DND-41 (cell line): ENCODE measurements at regions not wholly inside any gene's neighbourhood (a gene's known extent, or its start where the extent isn't known, plus 50 kb on each side); places are given as distances from the start of the nearest gene placed in this dataset.

Source experiments
- ATAC-seq: fragments of 200-7000 bp; cut with Tn5 transposase; 3 replicates; pipeline ENCODE4 v1.9.1; 2021; ENCODE audit warnings: low read depth; ENCODE audit not compliant: insufficient read depth
- DNase-seq: peaks from one replicate; pipeline ENCODE4 v3.0.0-alpha.2; 2020
- H2AFZ ChIP-seq: 2 replicates; pipeline ENCODE4 v1.6.0; 2012; ENCODE audit warnings: low read depth, low read length
- H3K27ac ChIP-seq: 2 replicates; pipeline ENCODE4 v1.5.1; 2012; ENCODE audit warnings: low read length, inconsistent platforms
- H3K27me3 ChIP-seq: fragments of 200-600 bp; sonication (generic); 2 replicates; pipeline ENCODE4 v1.6.0; 2012; ENCODE audit warnings: low read length, mild to moderate bottlenecking, inconsistent platforms; ENCODE audit not compliant: insufficient read depth, poor library complexity
- H3K36me3 ChIP-seq: 2 replicates; pipeline ENCODE4 v1.5.1; 2012; ENCODE audit warnings: low read length, inconsistent platforms; ENCODE audit not compliant: insufficient read depth
- H3K4me1 ChIP-seq: 2 replicates; pipeline ENCODE4 v1.5.1; 2012; ENCODE audit warnings: mild to moderate bottlenecking, low read length; ENCODE audit not compliant: insufficient read depth
- H3K4me2 ChIP-seq: 2 replicates; pipeline ENCODE4 v1.6.0; 2012; ENCODE audit warnings: mild to moderate bottlenecking, moderate library complexity, low read length, inconsistent platforms; ENCODE audit not compliant: insufficient read depth
- H3K4me3 ChIP-seq, 2 experiments: fragments of 200-600 bp in 1 of 2; shearing (Covaris generic) in 1 of 2; 2 replicates each; pipeline ENCODE4 v1.5.1; 2012 to 2016; ENCODE audit warnings: inconsistent platforms in 2 of 2, low read length in 2 of 2, mild to moderate bottlenecking in 2 of 2, low read depth in 1 of 2, moderate library complexity in 1 of 2
- H3K79me2 ChIP-seq: 2 replicates; pipeline ENCODE4 v1.6.0; 2012; ENCODE audit warnings: low read length, inconsistent platforms; ENCODE audit not compliant: insufficient read depth
- H3K9ac ChIP-seq: 2 replicates; pipeline ENCODE4 v1.6.0; 2012; ENCODE audit warnings: low read depth, mild to moderate bottlenecking, inconsistent platforms, low read length, moderate library complexity
- H3K9me3 ChIP-seq: 2 replicates; pipeline ENCODE4 v1.5.1; 2012; ENCODE audit warnings: low read length, moderate library complexity, mild to moderate bottlenecking, inconsistent platforms; ENCODE audit not compliant: insufficient read depth, severe bottlenecking
- H4K20me1 ChIP-seq: 2 replicates; pipeline ENCODE4 v1.6.0; 2012; ENCODE audit warnings: low read length; ENCODE audit not compliant: insufficient read depth
- CTCF ChIP-seq: IDR thresholded peaks from 2 replicates; pipeline ENCODE4 v1.5.1; 2012; ENCODE audit warnings: borderline replicate concordance, low read length, moderate library complexity, mild to moderate bottlenecking; ENCODE audit not compliant: poor library complexity, severe bottlenecking; ENCODE audit errors: extremely low read depth
- EZH2 ChIP-seq: IDR thresholded peaks from 3 replicates; pipeline ENCODE4 v1.6.1; 2012; ENCODE audit warnings: borderline replicate concordance, low read depth, mild to moderate bottlenecking, moderate library complexity, low read length, inconsistent platforms; ENCODE audit not compliant: severe bottlenecking

GRCh38 chr4:97507587-97508245 lies 635.6 kb downstream of the STPG2 start:
- H3K36me3 ChIP-seq, result no peaks in the 10 kb centered on the region
- ATAC-seq (no peak), DNase-seq (no peak)
- no peak overlapping the region for H3K9ac ChIP-seq
- H3K9me3 ChIP-seq, result no peaks in the 10 kb centered on the region
- no peaks in the 10 kb centered on the region for H3K79me2 ChIP-seq
- H4K20me1 ChIP-seq, result no peaks in the 10 kb centered on the region
- no peak overlapping the region for H3K4me3 ChIP-seq
- H3K27ac ChIP-seq, result no peak overlapping the region
- no peaks in the 10 kb centered on the region for H3K27me3 ChIP-seq
- H2AFZ ChIP-seq, result no peak overlapping the region; the same call in 1 of the 2 replicates
- TF ChIP-seq CTCF (no peak), EZH2 (no peak)
- peaks cover 4% of the 10 kb centered on the region; the same call in 1 of the 2 replicates for H3K4me1 ChIP-seq
- no peak overlapping the region for H3K4me2 ChIP-seq
